ENCODE measurements at regions not wholly inside any gene's neighbourhood (a gene's known extent, or its start where the extent isn't known, plus 50 kb on each side); places are given as distances from the start of the nearest gene placed in this dataset.
"Not testable (repeated sequence)": the region's sequence is repeated elsewhere in the genome, so short reads cannot be mapped to it uniquely, and the experiment has no call there.

DNA sequence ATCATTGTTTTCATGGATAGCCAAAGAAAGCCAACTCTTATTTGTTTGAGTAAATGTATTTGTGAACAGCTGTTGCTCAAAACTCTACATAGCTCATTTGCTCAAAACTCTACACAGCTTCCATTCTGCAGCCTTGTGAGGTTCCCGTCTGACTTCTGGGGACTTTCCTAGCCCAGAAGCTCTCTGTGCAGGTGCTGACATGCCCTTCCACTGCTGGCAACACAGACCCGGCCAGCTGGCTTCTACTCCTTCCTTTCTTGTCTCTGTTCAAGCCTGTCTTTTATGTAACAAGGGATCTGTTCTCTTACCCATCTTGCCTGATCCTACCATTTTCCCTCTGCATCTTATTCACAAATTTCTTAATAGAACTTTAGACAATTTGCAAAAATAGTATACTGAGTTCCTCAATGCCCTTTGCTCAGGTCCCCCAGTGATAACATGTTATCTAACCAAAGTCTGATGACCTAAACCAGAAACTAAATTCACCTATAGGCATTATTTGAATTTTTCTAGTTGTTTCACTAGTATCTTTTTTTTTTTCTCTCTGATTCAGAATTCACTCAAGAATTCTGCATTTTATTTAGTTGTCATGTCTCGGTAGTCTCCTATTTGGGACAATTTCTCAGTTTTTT lies 556.5 kb upstream of the SEMA6A start:
- TF ChIP-seq ZFX (IDR thresholded peaks at IDR 0.05; ENCODE audit: borderline replicate concordance): no peak
- TF ChIP-seq, protein P1, sequence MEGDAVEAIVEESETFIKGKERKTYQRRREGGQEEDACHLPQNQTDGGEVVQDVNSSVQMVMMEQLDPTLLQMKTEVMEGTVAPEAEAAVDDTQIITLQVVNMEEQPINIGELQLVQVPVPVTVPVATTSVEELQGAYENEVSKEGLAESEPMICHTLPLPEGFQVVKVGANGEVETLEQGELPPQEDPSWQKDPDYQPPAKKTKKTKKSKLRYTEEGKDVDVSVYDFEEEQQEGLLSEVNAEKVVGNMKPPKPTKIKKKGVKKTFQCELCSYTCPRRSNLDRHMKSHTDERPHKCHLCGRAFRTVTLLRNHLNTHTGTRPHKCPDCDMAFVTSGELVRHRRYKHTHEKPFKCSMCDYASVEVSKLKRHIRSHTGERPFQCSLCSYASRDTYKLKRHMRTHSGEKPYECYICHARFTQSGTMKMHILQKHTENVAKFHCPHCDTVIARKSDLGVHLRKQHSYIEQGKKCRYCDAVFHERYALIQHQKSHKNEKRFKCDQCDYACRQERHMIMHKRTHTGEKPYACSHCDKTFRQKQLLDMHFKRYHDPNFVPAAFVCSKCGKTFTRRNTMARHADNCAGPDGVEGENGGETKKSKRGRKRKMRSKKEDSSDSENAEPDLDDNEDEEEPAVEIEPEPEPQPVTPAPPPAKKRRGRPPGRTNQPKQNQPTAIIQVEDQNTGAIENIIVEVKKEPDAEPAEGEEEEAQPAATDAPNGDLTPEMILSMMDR (IDR thresholded peaks at IDR 0.05): no peak
- H3K27ac ChIP-seq: no peak overlapping the region

DNA sequence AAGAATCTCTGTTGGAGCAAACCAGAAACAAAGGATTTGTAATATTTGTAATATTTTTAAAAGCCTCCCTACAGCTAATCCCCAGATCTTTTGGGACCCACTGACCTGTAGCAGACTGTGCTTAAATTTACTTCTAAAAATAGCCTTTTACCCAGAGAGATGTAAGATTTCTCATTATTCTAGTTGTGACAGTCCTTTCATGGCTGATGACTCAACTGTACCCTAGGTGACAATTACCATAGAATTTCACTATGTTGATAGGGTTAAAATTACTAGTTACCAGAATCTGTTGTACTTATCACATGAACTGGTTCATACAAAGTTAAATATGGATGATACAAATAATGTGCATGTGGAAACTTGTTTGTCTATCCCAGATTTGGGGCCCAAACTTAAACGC lies 543.9 kb upstream of the SEMA6A start:
- H3K27ac ChIP-seq: no peak overlapping the region
- TF ChIP-seq, protein P1 (IDR thresholded peaks at IDR 0.05): no peak
- TF ChIP-seq ZFX (IDR thresholded peaks at IDR 0.05; ENCODE audit: borderline replicate concordance): no peak

DNA sequence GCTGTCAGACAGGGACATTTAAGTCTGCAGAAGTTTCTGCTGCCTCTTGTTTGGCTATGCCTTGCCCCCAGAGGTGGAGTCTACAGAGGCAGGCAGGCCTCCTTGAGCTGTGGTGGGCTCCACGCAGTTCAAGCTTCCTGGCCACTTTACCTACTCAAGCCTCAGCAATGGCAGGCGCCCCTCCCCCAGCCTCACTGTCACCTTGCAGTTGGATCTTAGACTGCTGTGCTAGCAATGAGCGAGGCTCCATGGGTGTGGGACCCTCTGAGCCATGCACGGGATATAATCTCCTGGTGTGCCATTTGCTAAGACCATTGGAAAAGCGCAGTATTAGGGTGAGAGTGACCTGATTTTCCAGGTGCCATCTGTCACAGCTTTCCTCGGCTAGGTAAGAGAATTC lies 542.7 kb upstream of the SEMA6A start:
- not testable (repeated sequence) for H3K27ac ChIP-seq

DNA sequence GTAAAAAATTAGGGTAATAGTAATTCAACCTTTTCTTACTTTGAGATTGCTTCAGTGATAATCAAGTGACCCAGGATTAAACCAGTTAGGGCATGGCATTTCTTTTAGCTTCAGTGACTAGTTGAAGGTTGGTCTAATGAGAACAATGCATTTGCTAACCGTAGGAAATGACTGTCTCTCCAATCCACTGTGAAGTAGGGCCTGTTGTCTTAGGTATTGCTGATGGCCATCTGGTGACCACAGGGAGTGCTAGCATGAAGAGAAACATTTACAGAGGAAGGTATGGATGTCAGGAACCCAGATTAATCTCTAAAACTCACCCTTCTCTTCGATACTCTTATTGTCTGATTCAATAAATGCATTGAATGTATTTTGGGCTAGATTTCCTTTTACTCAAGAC lies 535.9 kb upstream of the SEMA6A start:
- H3K27ac ChIP-seq: no peak overlapping the region
- no peak for TF ChIP-seq ZFX (IDR thresholded peaks at IDR 0.05; ENCODE audit: borderline replicate concordance)
- TF ChIP-seq, protein P1 (IDR thresholded peaks at IDR 0.05): no peak

DNA sequence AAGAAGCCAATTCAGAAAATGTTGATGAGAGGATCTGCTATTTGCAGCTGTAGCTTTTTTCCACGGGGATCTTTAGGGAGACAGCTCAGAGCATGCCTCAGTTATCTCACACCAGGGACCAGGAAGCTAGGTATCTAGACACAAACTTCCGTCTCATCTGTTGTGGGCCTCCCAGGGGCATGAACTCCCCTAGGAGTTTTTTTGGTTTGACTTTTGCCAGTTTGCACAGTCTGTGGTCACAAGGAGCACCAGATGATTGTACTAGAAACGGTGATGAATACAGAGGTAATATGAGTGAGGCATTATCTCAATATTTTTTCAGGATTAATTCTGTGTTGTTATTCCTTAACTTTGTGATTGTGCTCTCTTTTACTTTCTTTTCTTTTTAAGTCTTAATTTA lies 533.2 kb upstream of the SEMA6A start:
- TF ChIP-seq ZFX (IDR thresholded peaks at IDR 0.05; ENCODE audit: borderline replicate concordance): no peak
- TF ChIP-seq, protein P1 (IDR thresholded peaks at IDR 0.05): no peak
- H3K27ac ChIP-seq: no peak overlapping the region

DNA sequence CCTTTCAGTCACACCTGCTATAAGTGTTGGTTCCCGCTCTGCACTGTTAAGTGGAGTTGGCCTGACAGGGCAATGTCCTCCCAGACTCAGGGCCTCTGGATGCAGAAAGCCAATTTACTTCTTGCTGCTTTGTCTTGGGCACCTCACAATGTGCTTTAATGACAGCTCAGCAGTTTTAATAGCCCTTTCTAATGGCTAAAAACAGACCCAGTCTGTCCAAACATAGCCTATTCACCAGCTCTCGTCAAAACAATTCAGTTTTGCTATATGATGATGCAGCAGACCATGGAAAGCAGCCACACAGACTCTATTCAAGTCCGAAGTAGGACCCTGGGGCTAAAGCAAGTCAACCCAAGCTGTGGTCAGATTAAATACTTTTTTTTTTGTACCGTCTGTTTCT lies 529.1 kb upstream of the SEMA6A start:
- TF ChIP-seq ZFX (IDR thresholded peaks at IDR 0.05; ENCODE audit: borderline replicate concordance): no peak
- TF ChIP-seq, protein P1 (IDR thresholded peaks at IDR 0.05): no peak
- H3K27ac ChIP-seq: no peak overlapping the region

DNA sequence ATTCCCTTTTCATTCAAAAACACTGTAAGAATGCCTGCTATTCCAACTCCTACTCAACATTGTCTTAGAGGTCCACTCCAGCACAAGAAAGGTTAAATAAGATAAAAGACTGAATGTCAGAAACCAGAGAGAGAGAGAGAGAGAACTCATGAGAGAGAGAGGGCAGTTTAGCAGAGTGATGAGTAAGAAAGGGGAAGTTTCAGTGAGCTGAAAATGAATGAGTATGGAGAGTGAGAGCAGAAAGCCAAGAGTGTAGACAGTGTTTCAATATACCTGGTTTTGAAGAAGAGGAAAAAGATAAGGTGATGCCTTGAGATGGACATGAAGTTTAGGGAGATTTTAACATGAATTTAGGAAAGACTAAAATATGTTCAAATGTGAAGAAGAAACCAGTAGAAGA lies 528.0 kb upstream of the SEMA6A start:
- no peak overlapping the region for H3K27ac ChIP-seq
- TF ChIP-seq, protein P1 (IDR thresholded peaks at IDR 0.05): no peak
- TF ChIP-seq ZFX (IDR thresholded peaks at IDR 0.05; ENCODE audit: borderline replicate concordance): no peak

DNA sequence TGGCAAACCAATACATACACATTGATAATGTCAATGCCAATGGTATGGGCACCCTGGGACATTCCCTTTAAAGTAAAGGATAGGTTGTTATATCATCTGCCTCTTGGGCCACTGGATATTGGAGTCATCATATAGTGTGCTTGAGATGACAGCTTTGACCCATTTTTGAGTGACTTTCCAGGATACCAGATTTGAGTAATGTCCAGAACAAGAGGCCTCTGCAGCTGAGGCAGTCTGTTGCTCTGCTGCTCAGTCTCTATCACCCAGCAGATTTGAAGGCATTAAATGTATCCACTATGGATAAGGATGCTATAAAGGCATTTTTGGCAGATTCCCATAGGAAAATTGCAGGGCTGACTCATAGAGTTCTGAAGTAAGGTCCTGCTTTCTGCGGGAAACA lies 525.6 kb upstream of the SEMA6A start:
- TF ChIP-seq ZFX (IDR thresholded peaks at IDR 0.05; ENCODE audit: borderline replicate concordance): no peak
- TF ChIP-seq, protein P1 (IDR thresholded peaks at IDR 0.05): no peak
- H3K27ac ChIP-seq: no peak overlapping the region

Data from 22Rv1 (cell line).